Psoas muscle (tissue), 7 donors: ENCODE measurements at regions not wholly inside any gene's neighbourhood (a gene's known extent, or its start where the extent isn't known, plus 50 kb on each side); places are given as distances from the start of the nearest gene placed in this dataset.

Experiments
- ATAC-seq, 4 donors: fragments of 200-7000 bp; cut with Tn5 transposase; one replicate each; pipeline ENCODE4 v1.9.1; 2020; ENCODE audit warnings: moderate library complexity in 3 of 4, mild to moderate bottlenecking in 2 of 4
- DNase-seq, 2 donors: peaks; one replicate each; pipeline ENCODE4 v3.0.0-alpha.2; 2020
- H3K27ac ChIP-seq: fragments of 200-600 bp; one replicate; pipeline ENCODE4 v1.8.0; 2022
- H3K27me3 ChIP-seq, 3 donors: fragments of 200-600 bp in 1 of 3; one replicate each; pipeline versions ENCODE4 v1.6.1 to v1.8.0; 2013 to 2022; ENCODE audit warnings: low read length in 2 of 3, mild to moderate bottlenecking in 2 of 3, moderate library complexity in 1 of 3; ENCODE audit not compliant: insufficient read depth in 3 of 3
- H3K36me3 ChIP-seq, 2 donors: fragments of 200-600 bp in 1 of 2; one replicate each; pipeline versions ENCODE4 v1.6.1 to v1.8.0; 2013 to 2022; ENCODE audit warnings: low read depth in 1 of 2, mild to moderate bottlenecking in 1 of 2, moderate library complexity in 1 of 2; ENCODE audit not compliant: insufficient read depth in 1 of 2
- H3K4me1 ChIP-seq: fragments of 200-600 bp; one replicate; pipeline ENCODE4 v1.8.0; 2022
- H3K4me3 ChIP-seq: fragments of 200-600 bp; one replicate; pipeline ENCODE4 v1.8.0; 2022; ENCODE audit warnings: mild to moderate bottlenecking
- H3K9me3 ChIP-seq: fragments of 200-600 bp; one replicate; pipeline ENCODE4 v1.8.0; 2022
- WGBS, 3 donors: extraction: QIAGEN DNeasy Blood & Tissue Kit; methylation state at CpG; one replicate each; pipeline versions ENCODE4 v1.1.6 to v1.1.7; 2013; 5-methylcytosine and 5-hydroxymethylcytosine counted together
- intact Hi-C, 2 donors: fragments of 100-400 bp; cut with DNase I; formaldehyde crosslinking; loops; one replicate each; pipeline versions ENCODE4 v1.11.0 to v1.14.2; 2022
- TF ChIP-seq, protein P1 (sequence below): fragments of 200-600 bp; IDR thresholded peaks from one replicate; pipeline ENCODE4 v1.8.0; 2022; ENCODE audit warnings: antibody characterized with exemption
- donor health status: healthy with polysubstance abuse.
- donor health status: DM: no; HTN: no; CAD: no; lungs with moderate emphysema.
- donor health status: Bipolar disorder and iron deficiency.
- donor health status: healthy.
- donor health status: DM: yes; HTN: yes; CAD: no.
- donor health status: DM: no; HTN: no; CAD: no.
- donor health status: DM: yes; HTN: yes; CAD: no.

DNA sequence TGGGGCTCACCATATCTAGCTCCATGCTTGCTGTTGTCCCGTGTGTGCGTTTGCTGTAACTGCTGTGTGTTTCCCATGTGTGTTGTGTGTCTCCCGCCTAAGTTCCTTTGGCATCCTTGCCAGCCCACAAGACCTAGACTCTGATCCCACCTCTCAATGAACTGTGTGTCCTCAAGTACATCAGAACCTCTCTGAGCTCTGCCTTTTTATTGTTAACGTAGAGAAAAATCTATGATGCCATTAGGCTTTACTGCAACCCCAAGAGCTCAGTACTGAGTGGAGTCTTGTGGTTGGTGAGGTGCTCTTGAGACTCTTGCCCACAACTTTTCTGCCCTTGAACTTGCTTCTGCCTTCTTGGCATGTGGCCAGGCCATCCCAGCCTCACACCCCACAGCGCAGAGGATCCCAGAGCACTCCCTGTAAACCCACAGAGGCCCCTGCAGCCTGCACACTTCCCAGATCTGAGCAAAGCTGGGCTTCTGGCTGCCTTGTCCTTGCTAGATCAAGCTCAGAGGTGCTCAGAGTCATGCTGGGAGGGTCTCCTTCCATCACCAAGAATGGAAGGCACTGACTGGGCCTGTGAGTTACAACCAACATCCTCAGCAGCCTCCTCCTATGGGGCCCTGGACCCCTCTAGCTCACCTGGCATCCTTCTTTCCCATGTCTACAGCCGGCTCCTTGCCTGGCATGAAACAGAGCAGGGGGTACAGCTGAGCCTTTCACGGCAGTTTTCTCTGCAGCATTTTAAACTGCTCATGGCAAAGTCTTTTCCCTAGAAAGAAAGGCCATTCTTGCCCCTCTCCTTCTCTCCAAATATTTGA lies 643.4 kb downstream of the ACTR3B start:
- Histone ChIP-seq H3K27me3 (no peaks in the 10 kb centered on the region), H3K4me3 (no peak overlapping the region), H3K36me3 (no peaks in the 10 kb centered on the region), H3K27ac (no peak overlapping the region), H3K9me3 (no peaks in the 10 kb centered on the region), H3K4me1 (no peaks in the 10 kb centered on the region)
- TF ChIP-seq, protein P1, sequence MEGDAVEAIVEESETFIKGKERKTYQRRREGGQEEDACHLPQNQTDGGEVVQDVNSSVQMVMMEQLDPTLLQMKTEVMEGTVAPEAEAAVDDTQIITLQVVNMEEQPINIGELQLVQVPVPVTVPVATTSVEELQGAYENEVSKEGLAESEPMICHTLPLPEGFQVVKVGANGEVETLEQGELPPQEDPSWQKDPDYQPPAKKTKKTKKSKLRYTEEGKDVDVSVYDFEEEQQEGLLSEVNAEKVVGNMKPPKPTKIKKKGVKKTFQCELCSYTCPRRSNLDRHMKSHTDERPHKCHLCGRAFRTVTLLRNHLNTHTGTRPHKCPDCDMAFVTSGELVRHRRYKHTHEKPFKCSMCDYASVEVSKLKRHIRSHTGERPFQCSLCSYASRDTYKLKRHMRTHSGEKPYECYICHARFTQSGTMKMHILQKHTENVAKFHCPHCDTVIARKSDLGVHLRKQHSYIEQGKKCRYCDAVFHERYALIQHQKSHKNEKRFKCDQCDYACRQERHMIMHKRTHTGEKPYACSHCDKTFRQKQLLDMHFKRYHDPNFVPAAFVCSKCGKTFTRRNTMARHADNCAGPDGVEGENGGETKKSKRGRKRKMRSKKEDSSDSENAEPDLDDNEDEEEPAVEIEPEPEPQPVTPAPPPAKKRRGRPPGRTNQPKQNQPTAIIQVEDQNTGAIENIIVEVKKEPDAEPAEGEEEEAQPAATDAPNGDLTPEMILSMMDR: no peak
- ATAC-seq (no peak), DNase-seq (no peak)
- intact Hi-C loops: no loop called here
- WGBS, 3 donors: 84 to 89% (median 89%) methylated on average over 7 of the region's 7 CpGs

DNA sequence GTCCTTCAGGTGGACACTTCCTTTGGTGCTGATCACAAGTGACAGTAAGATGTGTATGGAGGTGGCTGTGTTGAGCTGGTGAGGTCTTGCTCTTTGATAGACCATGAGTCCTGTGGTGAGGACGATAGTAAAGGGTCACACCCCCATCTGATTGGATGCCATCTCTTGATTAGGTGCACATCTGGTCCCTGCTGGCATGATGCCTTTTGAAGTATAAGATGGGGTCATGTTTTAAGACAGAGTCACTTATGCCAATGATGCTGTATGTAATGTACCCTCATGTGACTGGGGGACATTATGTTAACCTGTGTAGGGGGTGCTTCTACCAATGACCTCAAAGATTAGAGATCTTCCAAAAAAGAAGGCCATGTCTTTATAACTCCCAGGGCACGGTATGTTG lies 644.6 kb downstream of the ACTR3B start:
- ATAC-seq (no peak), DNase-seq (no peak)
- Histone ChIP-seq H3K27ac (no peak overlapping the region), H3K27me3 (no peaks in the 10 kb centered on the region), H3K36me3 (no peaks in the 10 kb centered on the region), H3K9me3 (no peaks in the 10 kb centered on the region), H3K4me3 (no peak overlapping the region), H3K4me1 (no peaks in the 10 kb centered on the region)
- TF ChIP-seq, protein P1: no peak
- 69 to 79% (median 78%) methylated on average over 2 of the region's 2 CpGs for WGBS, 3 donors
- intact Hi-C loops: no loop called here

DNA sequence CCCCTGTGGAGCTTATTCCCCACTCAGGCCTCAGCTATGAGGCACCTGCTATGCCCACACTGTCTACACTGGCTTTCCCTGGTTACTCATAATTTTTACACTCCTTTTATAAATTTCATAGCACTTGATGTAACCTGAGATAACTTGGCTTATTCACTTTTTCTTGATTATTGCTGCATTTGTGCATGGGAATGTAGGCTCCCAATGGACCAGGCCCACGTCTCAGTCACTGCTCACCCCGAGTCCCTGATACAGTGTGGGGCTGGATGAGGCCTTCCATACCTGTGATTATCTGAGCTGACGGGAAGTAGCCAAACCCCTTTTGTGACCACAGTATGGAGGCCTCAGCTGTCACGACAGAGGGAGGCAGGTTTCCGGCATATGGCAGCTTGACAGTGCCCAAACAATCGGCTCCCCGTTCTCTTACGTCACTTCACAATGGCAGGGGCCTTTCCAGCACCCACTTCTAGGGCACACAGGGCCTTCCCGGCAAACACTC lies 645.3 kb downstream of the ACTR3B start:
- H3K9me3 ChIP-seq: no peaks in the 10 kb centered on the region
- intact Hi-C loops: no loop called here
- H3K36me3 ChIP-seq: no peaks in the 10 kb centered on the region
- H3K27ac ChIP-seq: no peak overlapping the region
- 84 to 89% (median 86%) methylated on average over 9 of the region's 9 CpGs for WGBS, 3 donors
- H3K4me1 ChIP-seq: no peaks in the 10 kb centered on the region
- TF ChIP-seq, protein P1: no peak
- H3K27me3 ChIP-seq: no peaks in the 10 kb centered on the region
- H3K4me3 ChIP-seq: no peak overlapping the region
- ATAC-seq (no peak), DNase-seq (no peak)

DNA sequence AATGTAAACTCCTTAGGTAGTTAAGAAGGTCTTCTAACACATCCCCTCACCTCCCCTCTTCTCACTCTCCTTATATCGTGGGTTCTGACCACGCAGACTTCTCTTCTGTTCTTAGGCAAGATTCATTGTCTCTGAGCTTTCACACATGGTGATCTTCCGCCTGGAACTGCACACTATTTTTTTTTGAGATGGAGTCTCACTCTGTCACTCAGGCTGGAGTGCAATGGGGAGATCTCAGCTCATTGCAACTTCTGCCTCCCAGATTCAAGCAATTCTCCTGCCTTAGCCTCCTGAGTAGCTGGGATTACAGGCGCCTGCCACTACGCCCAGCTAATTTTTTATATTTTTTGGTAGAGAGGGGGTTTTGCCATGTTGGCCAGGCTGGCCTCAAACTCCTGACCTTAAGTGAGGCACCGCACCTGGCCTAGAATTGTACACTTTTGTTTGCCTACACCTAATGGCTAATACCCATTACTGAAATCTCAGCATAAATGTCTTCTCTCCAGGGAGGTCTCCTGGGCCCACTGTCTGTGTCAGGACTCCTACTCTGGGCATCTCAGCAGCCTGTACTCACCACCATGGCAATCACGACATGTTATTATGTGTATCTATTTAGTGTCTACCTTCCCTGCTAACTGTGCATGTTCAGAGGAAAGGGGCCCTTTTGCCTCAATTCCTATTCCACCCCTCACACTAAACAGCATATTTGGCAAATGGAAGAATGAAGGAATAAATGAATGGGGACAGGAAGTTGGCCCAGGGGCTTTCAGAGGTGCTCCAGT lies 646.3 kb upstream of the DPP6 start:
- intact Hi-C loops: no loop called here
- ATAC-seq: no peak
- Histone ChIP-seq H3K27me3 (no peaks in the 10 kb centered on the region), H3K4me1 (no peaks in the 10 kb centered on the region), H3K9me3 (no peaks in the 10 kb centered on the region), H3K4me3 (no peak overlapping the region), H3K27ac (no peak overlapping the region), H3K36me3 (no peaks in the 10 kb centered on the region)
- TF ChIP-seq, protein P1: no peak
- 76 to 83% (median 82%) methylated on average over 7 of the region's 7 CpGs for WGBS, 3 donors
- DNase-seq: no peak
